Caco-2 (cell line): ENCODE measurements at regions not wholly inside any gene's neighbourhood (a gene's known extent, or its start where the extent isn't known, plus 50 kb on each side); places are given as distances from the start of the nearest gene placed in this dataset.

Experiments
- BruUV-seq: library from RNA; stranded (reverse); fragments of 400-500 nt; replicated peaks from 2 replicates; lab custom pipeline; 2021; lab: Mats Ljungman, UMichigan
- CTCF ChIA-PET: fragments of 300-600 bp; sonication (Branson Sonifier 250); formaldehyde crosslinking; loops from one replicate; lab custom pipeline; 2022; ENCODE audit warnings: antibody characterized with exemption; lab: Charles Lee
- POLR2A ChIA-PET: fragments of 300-600 bp; sonication (Branson Sonifier 250); formaldehyde crosslinking; loops from one replicate; lab custom pipeline; 2022; ENCODE audit warnings: antibody characterized with exemption; lab: Charles Lee
- DNase-seq, 2 experiments: peaks; one replicate each; pipeline versions ENCODE4 v3.0.0 to v3.0.0-alpha.2; 2020 to 2022
- H3K27me3 ChIP-seq: replicated peaks from 2 replicates; pipeline ENCODE4 v1.6.0; 2011; ENCODE audit warnings: low read length; ENCODE audit not compliant: control insufficient read depth, insufficient read depth
- H3K36me3 ChIP-seq: 2 replicates; pipeline ENCODE4 v1.5.1; 2011; ENCODE audit warnings: low read length; ENCODE audit not compliant: control insufficient read depth, insufficient read depth
- H3K4me1 ChIP-seq: fragments of 250-450 bp; sonication (Bioruptor Pico); 2 replicates; pipeline ENCODE4 v1.5.1; 2020; ENCODE audit warnings: mild to moderate bottlenecking
- H3K4me3 ChIP-seq: 2 replicates; pipeline ENCODE4 v1.5.1; 2011; ENCODE audit warnings: low read depth, mild to moderate bottlenecking, control low read depth, low read length
- H3K9me3 ChIP-seq: fragments of 250-450 bp; sonication (Bioruptor Pico); 2 replicates; pipeline ENCODE4 v1.5.1; 2020; ENCODE audit warnings: mild to moderate bottlenecking, moderate library complexity
- H3K27ac Mint-ChIP-seq: one replicate; pipeline ENCODE4 v1.8.0; 2022; ENCODE audit warnings: mixed read lengths; ENCODE audit not compliant: unreplicated experiment
- H3K27me3 Mint-ChIP-seq: one replicate; pipeline ENCODE4 v1.8.0; 2022; ENCODE audit warnings: mixed read lengths; ENCODE audit not compliant: insufficient read depth, unreplicated experiment
- H3K36me3 Mint-ChIP-seq: one replicate; pipeline ENCODE4 v1.8.0; 2022; ENCODE audit warnings: mild to moderate bottlenecking, mixed read lengths; ENCODE audit not compliant: insufficient read depth, unreplicated experiment
- H3K4me1 Mint-ChIP-seq: one replicate; pipeline ENCODE4 v1.8.0; 2022; ENCODE audit warnings: low read depth, mixed read lengths; ENCODE audit not compliant: unreplicated experiment
- H3K4me3 Mint-ChIP-seq: one replicate; pipeline ENCODE4 v1.8.0; 2022; ENCODE audit warnings: mild to moderate bottlenecking, moderate library complexity, mixed read lengths; ENCODE audit not compliant: unreplicated experiment
- H3K9me3 Mint-ChIP-seq: one replicate; pipeline ENCODE4 v1.8.0; 2022; ENCODE audit warnings: mixed read lengths; ENCODE audit not compliant: unreplicated experiment
- CTCF ChIP-seq, 2 experiments: fragments of 200-600 bp in 1 of 2; IDR thresholded peaks; 1 replicate in 1 of 2; 2 replicates in 1 of 2; pipeline versions ENCODE4 v1.5.1 to v1.8.0; 2011 to 2022; ENCODE audit warnings: antibody characterized with exemption in 1 of 2, control low read depth in 1 of 2, inconsistent platforms in 1 of 2, low read depth in 1 of 2, low read length in 1 of 2, mild to moderate bottlenecking in 1 of 2, moderate library complexity in 1 of 2; ENCODE audit not compliant: insufficient read depth in 1 of 2, severe bottlenecking in 1 of 2, unreplicated experiment in 1 of 2
- intact Hi-C: fragments of 100-400 bp; cut with micrococcal nuclease; formaldehyde crosslinking; loops from one replicate; pipeline ENCODE4 v1.10.0; 2022; ENCODE audit not compliant: unreplicated experiment

- no peaks in the 10 kb centered on the region for H3K36me3 Mint-ChIP-seq
- peaks cover 9% of the 10 kb centered on the region for H3K9me3 Mint-ChIP-seq
- Histone ChIP-seq H3K9me3 (peaks cover 2% of the 10 kb centered on the region), H3K4me1 (no peaks in the 10 kb centered on the region), H3K4me3 (no peak overlapping the region), H3K27me3 (no peaks in the 10 kb centered on the region), H3K36me3 (no peaks in the 10 kb centered on the region)
- H3K4me1 Mint-ChIP-seq, result peaks cover 2% of the 10 kb centered on the region
- ChIA-PET CTCF (interaction anchor here (1.5 kb wide), 1 partner anchor 13 kb away, joined by 3 read pairs; no protein-coding TSS in a partner anchor), POLR2A (interaction anchor here (0.6 kb wide), 1 partner anchor 122 kb away, joined by 3 read pairs; no protein-coding TSS in a partner anchor)
- no peaks in the 10 kb centered on the region for H3K27me3 Mint-ChIP-seq
- no peak for DNase-seq
- no peak overlapping the region for H3K4me3 Mint-ChIP-seq
- no TSS peak for BruUV-seq
- no peak overlapping the region for H3K27ac Mint-ChIP-seq
- intact Hi-C loops, result no loop called here
- TF ChIP-seq CTCF (IDR thresholded peaks at IDR 0.05; ENCODE audit: insufficient read depth in 1 of 2, low read depth in 1 of 2, low read length in 1 of 2, severe bottlenecking in 1 of 2, unreplicated experiment in 1 of 2), result no peak
Observed at GRCh38 chr10:21084700-21085099, 187.6 kb upstream of the NEBL start.

GRCh38 chr10:21083861-21084260 lies 186.8 kb upstream of the NEBL start:
- peaks cover 10% of the 10 kb centered on the region for H3K4me1 Mint-ChIP-seq
- ChIA-PET POLR2A (no interaction called here), CTCF (interaction anchor here (0.6 to 1.5 kb wide), 2 partner anchors 13 to 89 kb away, joined by 3 read pairs; no protein-coding TSS in a partner anchor)
- no peak for TF ChIP-seq CTCF (IDR thresholded peaks at IDR 0.05; ENCODE audit: insufficient read depth in 1 of 2, low read depth in 1 of 2, low read length in 1 of 2, severe bottlenecking in 1 of 2, unreplicated experiment in 1 of 2)
- intact Hi-C loops, result no loop called here
- no peaks in the 10 kb centered on the region for H3K36me3 Mint-ChIP-seq
- no peak for DNase-seq
- no peak overlapping the region for H3K4me3 Mint-ChIP-seq
- H3K27ac Mint-ChIP-seq, result no peak overlapping the region
- no peaks in the 10 kb centered on the region for H3K27me3 Mint-ChIP-seq
- peaks cover 9% of the 10 kb centered on the region for H3K9me3 Mint-ChIP-seq
- Histone ChIP-seq H3K27me3 (no peaks in the 10 kb centered on the region), H3K4me3 (no peak overlapping the region), H3K9me3 (peaks cover 2% of the 10 kb centered on the region), H3K36me3 (no peaks in the 10 kb centered on the region), H3K4me1 (0 out of 2 replicates have a peak, but pooled peaks cover 2% of the 10 kb centered on the region)
- BruUV-seq, result no TSS peak

DNA sequence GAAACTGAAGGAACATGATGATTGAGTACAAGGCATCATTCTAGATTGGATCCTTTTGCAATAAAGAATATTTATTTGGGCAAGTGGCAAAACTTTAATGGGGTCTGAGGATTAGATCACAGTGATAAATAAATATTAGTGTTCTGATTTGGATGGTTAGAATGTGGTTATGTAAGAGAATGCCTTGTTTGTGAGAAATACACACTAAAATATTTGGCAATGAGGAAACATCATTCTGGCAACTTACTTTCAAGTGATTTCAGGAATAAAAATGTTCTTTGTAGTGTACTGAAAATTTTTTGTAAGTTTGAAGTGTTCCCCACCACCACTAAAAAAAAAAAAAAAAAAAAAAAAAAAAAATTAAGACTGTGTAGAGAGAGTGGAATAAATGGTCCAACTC lies 185.1 kb upstream of the NEBL start:
- TF ChIP-seq CTCF (IDR thresholded peaks at IDR 0.05; ENCODE audit: insufficient read depth in 1 of 2, low read depth in 1 of 2, low read length in 1 of 2, severe bottlenecking in 1 of 2, unreplicated experiment in 1 of 2), result no peak
- no peaks in the 10 kb centered on the region for H3K36me3 ChIP-seq
- no peaks in the 10 kb centered on the region for H3K27me3 ChIP-seq
- no peak overlapping the region for H3K27ac Mint-ChIP-seq
- H3K9me3 ChIP-seq, result no peaks in the 10 kb centered on the region; the same call in none of the 2 replicates
- H3K4me1 Mint-ChIP-seq, result peaks cover 15% of the 10 kb centered on the region
- H3K36me3 Mint-ChIP-seq, result no peaks in the 10 kb centered on the region
- H3K4me1 ChIP-seq, result 0 out of 2 replicates have a peak, but pooled peaks cover 6% of the 10 kb centered on the region
- intact Hi-C loops, result no loop called here
- BruUV-seq, result no TSS peak
- no peaks in the 10 kb centered on the region for H3K27me3 Mint-ChIP-seq
- H3K4me3 ChIP-seq, result no peak overlapping the region
- ChIA-PET POLR2A (no interaction called here), CTCF (no interaction called here)
- peaks cover 8% of the 10 kb centered on the region for H3K9me3 Mint-ChIP-seq
- H3K4me3 Mint-ChIP-seq, result no peak overlapping the region
- no peak for DNase-seq
